Neural progenitor cell (in vitro differentiated cells): ENCODE measurements at regions not wholly inside any gene's neighbourhood (a gene's known extent, or its start where the extent isn't known, plus 50 kb on each side); places are given as distances from the start of the nearest gene placed in this dataset.

Experiments
- DNase-seq: peaks from one replicate; pipeline ENCODE4 v3.0.0-alpha.2; 2016; ENCODE audit warnings: low spot score
- H2AFZ ChIP-seq: fragments of 200-600 bp; sonication (generic); replicated peaks from 2 replicates; pipeline ENCODE4 v1.6.1; 2016; ENCODE audit warnings: antibody characterized with exemption
- H3F3A ChIP-seq: fragments of 200-600 bp; sonication (generic); 2 replicates; pipeline ENCODE4 v1.6.1; 2016; ENCODE audit warnings: antibody characterized with exemption, low read depth
- H3K27ac ChIP-seq: fragments of 200-600 bp; sonication (generic); 2 replicates; pipeline ENCODE4 v1.5.1; 2016; ENCODE audit warnings: mild to moderate bottlenecking
- H3K27me3 ChIP-seq: fragments of 200-600 bp; sonication (generic); 2 replicates; pipeline ENCODE4 v1.6.1; 2016; ENCODE audit warnings: mild to moderate bottlenecking, moderate library complexity
- H3K36me3 ChIP-seq: fragments of 200-600 bp; sonication (generic); 2 replicates; pipeline ENCODE4 v1.5.1; 2016
- H3K4me1 ChIP-seq: fragments of 200-600 bp; sonication (generic); 2 replicates; pipeline ENCODE4 v1.6.1; 2016; ENCODE audit warnings: mixed run types
- H3K4me2 ChIP-seq: fragments of 200-600 bp; sonication (generic); 2 replicates; pipeline ENCODE4 v1.6.1; 2016
- H3K4me3 ChIP-seq: fragments of 200-600 bp; sonication (generic); 2 replicates; pipeline ENCODE4 v1.5.1; 2016
- H3K79me2 ChIP-seq: fragments of 200-600 bp; sonication (generic); 2 replicates; pipeline ENCODE4 v1.6.1; 2016; ENCODE audit warnings: low read depth
- H3K9ac ChIP-seq: fragments of 200-600 bp; sonication (generic); 2 replicates; pipeline ENCODE4 v1.6.1; 2016
- H3K9me3 ChIP-seq: fragments of 200-600 bp; sonication (generic); 2 replicates; pipeline ENCODE4 v1.5.1; 2016; ENCODE audit warnings: low read depth
- H4K20me1 ChIP-seq: fragments of 200-600 bp; sonication (generic); 2 replicates; pipeline ENCODE4 v1.6.1; 2016; ENCODE audit warnings: low read depth
- H3K27ac Mint-ChIP-seq: 3 replicates; pipeline ENCODE4 v1.8.0; 2021; ENCODE audit warnings: mixed read lengths
- H3K27me3 Mint-ChIP-seq: 2 replicates; pipeline ENCODE4 v1.8.0; 2022; ENCODE audit warnings: low read depth, mild to moderate bottlenecking, inconsistent platforms, moderate library complexity, mixed read lengths; ENCODE audit not compliant: insufficient read depth
- H3K36me3 Mint-ChIP-seq: 3 replicates; pipeline ENCODE4 v1.8.0; 2021; ENCODE audit warnings: mixed read lengths
- H3K4me1 Mint-ChIP-seq: 3 replicates; pipeline ENCODE4 v1.8.0; 2021; ENCODE audit warnings: mixed read lengths
- H3K4me3 Mint-ChIP-seq: 3 replicates; pipeline ENCODE4 v1.8.0; 2021; ENCODE audit warnings: mild to moderate bottlenecking, moderate library complexity, mixed read lengths
- H3K9me3 Mint-ChIP-seq: 3 replicates; pipeline ENCODE4 v1.8.0; 2020; ENCODE audit warnings: mixed read lengths
- EZH2 ChIP-seq: fragments of 200-600 bp; sonication (generic); IDR thresholded peaks from 2 replicates; pipeline ENCODE4 v1.6.1; 2017; ENCODE audit warnings: antibody characterized with exemption, mild to moderate bottlenecking, moderate library complexity
- EZH2phosphoT487 ChIP-seq: fragments of 200-600 bp; sonication (generic); IDR thresholded peaks from 2 replicates; pipeline ENCODE4 v1.6.1; 2017; ENCODE audit warnings: antibody characterized with exemption
- TF ChIP-seq, protein P1 (sequence below): fragments of 200-600 bp; sonication (generic); IDR thresholded peaks from 2 replicates; pipeline ENCODE4 v1.5.1; 2017; ENCODE audit warnings: antibody characterized with exemption, mild to moderate bottlenecking

DNA sequence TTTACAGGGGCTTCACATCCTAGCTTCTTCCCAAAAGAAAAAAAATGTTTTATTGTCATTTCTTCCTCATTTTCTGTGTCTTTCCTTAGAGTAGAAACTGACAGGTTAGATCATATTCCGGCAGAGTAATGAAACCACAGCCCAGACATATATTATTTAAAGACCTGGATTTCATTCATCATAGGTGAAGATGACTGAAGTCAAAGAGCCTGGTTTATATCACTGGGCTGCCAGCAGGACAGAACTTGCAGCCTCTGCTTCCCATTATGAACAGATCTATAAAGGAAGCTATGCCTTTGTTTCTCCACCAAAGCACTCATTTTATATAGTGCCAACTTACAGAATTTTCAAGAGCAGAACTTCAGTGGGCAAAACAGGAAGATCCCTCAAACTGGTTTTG is 137.9 kb downstream of the METTL4 start:
- Histone ChIP-seq H3K79me2 (no peaks in the 10 kb centered on the region), H3K36me3 (no peaks in the 10 kb centered on the region), H4K20me1 (no peaks in the 10 kb centered on the region), H3F3A (no peaks in the 10 kb centered on the region), H3K4me3 (no peak overlapping the region), H2AFZ (no peak overlapping the region), H3K4me2 (no peak overlapping the region), H3K27me3 (no peaks in the 10 kb centered on the region), H3K9me3 (peaks cover 5% of the 10 kb centered on the region), H3K27ac (no peak overlapping the region), H3K9ac (no peak overlapping the region), H3K4me1 (no peaks in the 10 kb centered on the region)
- Mint-ChIP-seq H3K36me3 (no peaks in the 10 kb centered on the region), H3K4me1 (no peaks in the 10 kb centered on the region), H3K27me3 (no peaks in the 10 kb centered on the region), H3K9me3 (peaks cover 10% of the 10 kb centered on the region), H3K4me3 (no peak overlapping the region), H3K27ac (no peak overlapping the region)
- DNase-seq, result no peak
- TF ChIP-seq, protein P1, sequence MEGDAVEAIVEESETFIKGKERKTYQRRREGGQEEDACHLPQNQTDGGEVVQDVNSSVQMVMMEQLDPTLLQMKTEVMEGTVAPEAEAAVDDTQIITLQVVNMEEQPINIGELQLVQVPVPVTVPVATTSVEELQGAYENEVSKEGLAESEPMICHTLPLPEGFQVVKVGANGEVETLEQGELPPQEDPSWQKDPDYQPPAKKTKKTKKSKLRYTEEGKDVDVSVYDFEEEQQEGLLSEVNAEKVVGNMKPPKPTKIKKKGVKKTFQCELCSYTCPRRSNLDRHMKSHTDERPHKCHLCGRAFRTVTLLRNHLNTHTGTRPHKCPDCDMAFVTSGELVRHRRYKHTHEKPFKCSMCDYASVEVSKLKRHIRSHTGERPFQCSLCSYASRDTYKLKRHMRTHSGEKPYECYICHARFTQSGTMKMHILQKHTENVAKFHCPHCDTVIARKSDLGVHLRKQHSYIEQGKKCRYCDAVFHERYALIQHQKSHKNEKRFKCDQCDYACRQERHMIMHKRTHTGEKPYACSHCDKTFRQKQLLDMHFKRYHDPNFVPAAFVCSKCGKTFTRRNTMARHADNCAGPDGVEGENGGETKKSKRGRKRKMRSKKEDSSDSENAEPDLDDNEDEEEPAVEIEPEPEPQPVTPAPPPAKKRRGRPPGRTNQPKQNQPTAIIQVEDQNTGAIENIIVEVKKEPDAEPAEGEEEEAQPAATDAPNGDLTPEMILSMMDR, result no peak
- TF ChIP-seq EZH2 (no peak), EZH2phosphoT487 (no peak)

DNA sequence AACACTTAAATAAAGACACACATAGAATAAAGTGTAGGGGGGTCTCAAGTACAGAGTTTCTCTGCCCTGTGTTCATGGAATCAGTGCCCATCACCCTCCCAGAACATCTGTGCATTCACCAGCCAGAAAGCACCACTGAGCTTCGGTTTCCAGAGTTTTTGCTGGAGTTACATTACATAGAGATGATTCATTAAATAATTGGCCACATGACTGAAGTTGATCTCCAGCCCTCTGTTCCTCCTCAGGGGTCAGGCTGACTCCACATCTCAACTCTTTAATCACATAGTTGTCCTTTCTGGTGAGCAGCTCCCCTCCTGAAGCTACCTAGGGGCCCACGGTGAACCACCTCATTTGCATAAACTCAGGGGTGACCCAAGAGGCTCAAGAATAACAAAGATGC is 129.8 kb downstream of the METTL4 start:
- Histone ChIP-seq H3F3A (no peaks in the 10 kb centered on the region), H3K4me2 (no peak overlapping the region), H3K4me3 (no peak overlapping the region), H3K27me3 (no peaks in the 10 kb centered on the region), H3K4me1 (no peaks in the 10 kb centered on the region), H2AFZ (no peak overlapping the region), H3K27ac (no peak overlapping the region), H3K9ac (no peak overlapping the region), H3K36me3 (no peaks in the 10 kb centered on the region), H3K79me2 (no peaks in the 10 kb centered on the region), H4K20me1 (no peaks in the 10 kb centered on the region), H3K9me3 (no peaks in the 10 kb centered on the region)
- Mint-ChIP-seq H3K9me3 (peaks cover 7% of the 10 kb centered on the region), H3K4me3 (no peak overlapping the region), H3K4me1 (peaks cover 6% of the 10 kb centered on the region), H3K27ac (no peak overlapping the region), H3K36me3 (no peaks in the 10 kb centered on the region), H3K27me3 (peaks cover 2% of the 10 kb centered on the region)
- no peak for DNase-seq
- no peak for TF ChIP-seq EZH2
- TF ChIP-seq EZH2phosphoT487, result no peak
- TF ChIP-seq, protein P1, result no peak

DNA sequence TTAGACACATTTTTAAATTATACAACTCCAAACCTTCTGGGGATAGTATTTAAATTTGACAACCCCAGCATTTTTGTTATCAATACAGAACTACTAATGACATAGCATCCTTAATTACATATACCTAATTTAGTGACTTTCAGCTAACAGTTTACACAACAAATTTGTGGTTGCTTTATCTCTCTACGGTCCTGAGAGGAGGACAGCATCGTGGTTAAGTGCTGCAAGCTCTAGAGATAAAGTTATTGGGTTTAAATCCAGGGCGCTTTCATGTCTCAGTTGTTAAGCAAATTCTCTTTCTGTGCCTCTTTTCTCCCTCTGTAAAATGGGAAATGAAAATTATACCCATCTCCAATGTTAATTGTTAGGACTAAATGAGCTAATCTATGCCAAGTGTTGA is 129.3 kb downstream of the METTL4 start:
- Histone ChIP-seq H3K4me3 (no peak overlapping the region), H3K4me2 (no peak overlapping the region), H3K36me3 (no peaks in the 10 kb centered on the region), H3K27ac (no peak overlapping the region), H4K20me1 (no peaks in the 10 kb centered on the region), H3K9me3 (no peaks in the 10 kb centered on the region), H3K9ac (no peak overlapping the region), H3K27me3 (no peaks in the 10 kb centered on the region), H3F3A (no peaks in the 10 kb centered on the region), H2AFZ (no peak overlapping the region), H3K79me2 (no peaks in the 10 kb centered on the region), H3K4me1 (no peaks in the 10 kb centered on the region)
- Mint-ChIP-seq H3K4me1 (peaks cover 6% of the 10 kb centered on the region), H3K4me3 (no peak overlapping the region), H3K9me3 (peaks cover 7% of the 10 kb centered on the region), H3K36me3 (no peaks in the 10 kb centered on the region), H3K27me3 (peaks cover 2% of the 10 kb centered on the region), H3K27ac (no peak overlapping the region)
- TF ChIP-seq EZH2 (no peak), EZH2phosphoT487 (no peak)
- TF ChIP-seq, protein P1, result no peak
- DNase-seq, result no peak
